ENCODE measurements at regions not wholly inside any gene's neighbourhood (a gene's known extent, or its start where the extent isn't known, plus 50 kb on each side); places are given as distances from the start of the nearest gene placed in this dataset.
"Not testable (repeated sequence)": the region's sequence is repeated elsewhere in the genome, so short reads cannot be mapped to it uniquely, and the experiment has no call there.

DNA sequence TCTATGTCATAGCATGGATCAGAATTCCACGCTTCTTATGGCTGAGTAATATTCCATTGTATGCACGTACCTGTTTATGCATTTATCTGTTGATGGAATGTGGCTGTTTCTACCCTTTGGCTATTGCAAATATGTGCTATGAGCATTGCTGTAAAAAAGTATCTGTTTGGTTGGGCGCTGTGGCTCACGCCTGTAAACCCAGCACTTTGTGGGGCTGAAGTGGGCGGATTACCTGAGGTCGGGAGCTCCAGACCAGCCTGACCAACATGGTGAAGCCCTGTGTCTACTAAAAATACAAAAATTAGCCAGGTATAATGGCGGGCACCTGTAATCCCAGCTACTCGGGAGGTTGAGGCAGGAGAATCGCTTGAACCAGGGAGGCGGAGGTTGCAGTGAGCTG lies 182.4 kb downstream of the BCAS1 start:
- Histone ChIP-seq H3K4me1 (peaks cover 0 to 6% (median 0%) of the 10 kb centered on the region in 4 donors), H3K9me3 (peaks cover 0 to 5% (median 0%) of the 10 kb centered on the region in 3 donors), H3K4me3 (no peak overlapping the region), H3K27me3 (no peaks in the 10 kb centered on the region), H3K27ac (no peak overlapping the region), H3K36me3 (no peaks in the 10 kb centered on the region)
- intact Hi-C loops (cut with DNase I; ENCODE audit: low total_unique reads), result no loop called here
- TF ChIP-seq, protein P1, sequence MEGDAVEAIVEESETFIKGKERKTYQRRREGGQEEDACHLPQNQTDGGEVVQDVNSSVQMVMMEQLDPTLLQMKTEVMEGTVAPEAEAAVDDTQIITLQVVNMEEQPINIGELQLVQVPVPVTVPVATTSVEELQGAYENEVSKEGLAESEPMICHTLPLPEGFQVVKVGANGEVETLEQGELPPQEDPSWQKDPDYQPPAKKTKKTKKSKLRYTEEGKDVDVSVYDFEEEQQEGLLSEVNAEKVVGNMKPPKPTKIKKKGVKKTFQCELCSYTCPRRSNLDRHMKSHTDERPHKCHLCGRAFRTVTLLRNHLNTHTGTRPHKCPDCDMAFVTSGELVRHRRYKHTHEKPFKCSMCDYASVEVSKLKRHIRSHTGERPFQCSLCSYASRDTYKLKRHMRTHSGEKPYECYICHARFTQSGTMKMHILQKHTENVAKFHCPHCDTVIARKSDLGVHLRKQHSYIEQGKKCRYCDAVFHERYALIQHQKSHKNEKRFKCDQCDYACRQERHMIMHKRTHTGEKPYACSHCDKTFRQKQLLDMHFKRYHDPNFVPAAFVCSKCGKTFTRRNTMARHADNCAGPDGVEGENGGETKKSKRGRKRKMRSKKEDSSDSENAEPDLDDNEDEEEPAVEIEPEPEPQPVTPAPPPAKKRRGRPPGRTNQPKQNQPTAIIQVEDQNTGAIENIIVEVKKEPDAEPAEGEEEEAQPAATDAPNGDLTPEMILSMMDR (IDR thresholded peaks at IDR 0.05), result no peak
- DNase-seq, result no peak

DNA sequence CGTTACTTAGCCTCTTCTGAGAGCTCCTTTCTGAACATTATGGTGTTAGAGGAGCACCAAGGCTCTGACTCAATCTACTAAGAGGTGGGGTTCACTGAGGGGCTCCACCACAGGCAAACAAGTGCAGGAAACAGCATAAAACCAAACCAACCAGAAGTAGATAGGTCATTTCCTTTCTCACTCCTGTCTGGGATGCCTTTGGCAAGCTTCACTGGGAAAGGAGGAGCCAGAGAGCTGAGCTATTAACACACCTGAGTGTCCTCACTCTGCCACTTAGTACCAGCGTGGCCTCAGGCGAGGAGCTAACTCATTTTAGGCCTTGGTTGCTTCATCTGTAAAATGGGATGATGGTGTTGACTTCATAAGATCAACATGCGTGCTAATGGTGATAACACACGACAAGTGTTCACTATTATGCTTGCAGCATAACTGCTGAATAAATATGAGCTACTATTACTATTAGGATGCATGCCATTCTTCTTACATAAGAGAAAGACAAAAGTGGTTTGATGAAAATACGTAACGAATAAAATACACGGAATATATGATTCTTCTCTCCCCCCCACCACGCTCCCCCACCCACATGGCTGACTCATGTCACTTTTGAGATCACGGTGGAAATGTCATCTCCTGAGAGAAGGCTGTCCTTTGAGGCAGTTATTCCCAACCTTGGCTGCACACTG lies 185.4 kb downstream of the BCAS1 start:
- no peak overlapping the region for H3K27ac ChIP-seq
- TF ChIP-seq, protein P1 (IDR thresholded peaks at IDR 0.05), result no peak
- H3K36me3 ChIP-seq, result no peaks in the 10 kb centered on the region
- no peaks in the 10 kb centered on the region for H3K27me3 ChIP-seq
- H3K4me3 ChIP-seq, result no peak overlapping the region
- peaks cover 0 to 6% (median 0%) of the 10 kb centered on the region in 4 donors for H3K4me1 ChIP-seq
- intact Hi-C loops (cut with DNase I; ENCODE audit: low total_unique reads), result no loop called here
- no peak for DNase-seq
- no peaks in the 10 kb centered on the region for H3K9me3 ChIP-seq

DNA sequence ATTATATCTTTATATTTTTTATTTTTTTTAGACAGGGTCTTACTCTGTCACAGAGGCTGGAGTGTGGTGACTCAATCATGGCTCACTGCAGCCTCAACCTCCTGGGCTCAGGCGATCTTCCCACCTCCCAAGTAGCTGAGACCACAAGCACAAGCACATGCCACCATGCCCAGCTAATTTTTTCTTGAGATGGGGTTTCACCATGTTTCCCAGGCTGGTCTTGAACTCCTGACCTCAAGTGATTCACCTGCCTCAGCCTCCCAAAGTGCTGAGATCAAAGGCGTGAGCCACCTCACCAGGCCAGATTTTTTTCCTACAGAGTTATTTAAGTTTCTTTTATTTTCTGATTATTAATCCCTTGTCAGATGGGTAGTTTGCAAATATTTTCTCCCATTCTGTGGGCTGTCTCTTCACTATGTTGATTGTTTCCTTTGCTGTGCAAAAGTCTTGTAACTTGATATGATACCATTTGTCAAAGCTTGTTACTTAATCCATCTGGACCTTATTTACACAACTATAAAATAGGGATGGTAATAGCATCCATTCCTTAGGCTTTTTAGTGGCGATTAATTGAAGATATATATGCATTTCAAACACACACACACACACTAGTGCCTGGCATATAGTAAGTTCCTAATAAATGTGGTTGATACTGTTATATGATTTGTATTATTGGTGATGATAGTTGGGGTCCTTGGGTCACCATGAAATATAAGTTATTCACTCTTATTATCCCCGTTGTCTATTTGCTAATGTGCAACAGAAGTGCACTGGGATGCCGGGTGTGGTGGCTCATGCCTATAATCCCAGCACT lies 187.1 kb downstream of the BCAS1 start:
- Histone ChIP-seq H3K4me3 (no peak overlapping the region), H3K4me1 (no peaks in the 10 kb centered on the region), H3K27ac (no peak overlapping the region), H3K36me3 (no peaks in the 10 kb centered on the region), H3K27me3 (no peaks in the 10 kb centered on the region), H3K9me3 (no peaks in the 10 kb centered on the region)
- intact Hi-C loops (cut with DNase I; ENCODE audit: low total_unique reads), result no loop called here
- no peak for DNase-seq
- TF ChIP-seq, protein P1 (IDR thresholded peaks at IDR 0.05), result no peak

DNA sequence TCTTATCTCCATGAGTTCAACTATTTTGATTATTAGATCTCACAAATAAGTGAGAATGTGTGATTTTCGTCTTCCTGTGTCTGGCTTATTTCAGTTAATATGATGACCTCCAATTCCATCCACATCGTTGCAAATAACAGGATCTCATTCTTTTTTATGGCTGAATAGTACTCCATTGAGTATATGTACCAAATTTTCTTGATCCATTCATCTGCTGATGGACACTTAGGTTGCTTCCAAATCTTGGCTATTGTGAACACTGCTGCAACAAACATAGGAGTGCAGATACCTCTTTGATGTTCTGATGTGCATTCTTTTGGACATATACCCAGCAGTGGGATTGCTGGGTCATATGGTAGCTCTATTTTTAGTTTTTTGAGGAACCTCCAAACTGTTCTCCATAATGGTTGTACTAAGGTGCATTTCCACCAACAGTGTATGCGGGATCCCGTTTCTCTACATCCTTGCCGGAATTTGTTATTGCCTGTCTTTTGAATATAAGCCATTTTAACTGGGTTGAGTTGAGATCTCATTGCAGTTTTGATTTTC lies 187.9 kb downstream of the BCAS1 start:
- DNase-seq; H3K4me3 ChIP-seq; intact Hi-C loops (cut with DNase I; ENCODE audit: low total_unique reads); H3K36me3 ChIP-seq; H3K27me3 ChIP-seq; H3K4me1 ChIP-seq; H3K27ac ChIP-seq; H3K9me3 ChIP-seq: not testable (repeated sequence)

DNA sequence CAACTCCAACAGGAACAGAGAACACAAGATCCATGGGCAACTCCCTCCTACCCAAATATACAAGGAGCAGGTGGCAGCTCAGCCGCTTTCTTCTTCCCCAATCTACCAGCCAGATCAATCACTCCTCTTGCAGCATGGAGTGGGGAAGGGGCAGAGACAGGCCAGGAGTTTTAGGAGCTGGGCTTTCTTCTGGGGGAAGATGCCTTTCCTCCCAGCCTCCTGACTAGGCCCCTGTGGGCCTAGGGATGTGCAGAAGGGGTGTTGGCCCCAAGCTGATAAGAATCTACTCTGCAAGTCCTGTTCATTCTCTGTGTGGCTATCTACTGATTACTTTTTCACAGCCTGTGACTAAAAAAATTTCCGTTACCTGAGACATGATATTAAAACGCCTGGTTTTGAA lies 189.0 kb downstream of the BCAS1 start:
- intact Hi-C loops (cut with DNase I; ENCODE audit: low total_unique reads), result no loop called here
- Histone ChIP-seq H3K4me3 (no peak overlapping the region), H3K9me3 (no peaks in the 10 kb centered on the region), H3K27ac (no peak overlapping the region), H3K4me1 (no peaks in the 10 kb centered on the region), H3K36me3 (no peaks in the 10 kb centered on the region), H3K27me3 (no peaks in the 10 kb centered on the region)
- DNase-seq, result no peak
- TF ChIP-seq, protein P1 (IDR thresholded peaks at IDR 0.05), result no peak

DNA sequence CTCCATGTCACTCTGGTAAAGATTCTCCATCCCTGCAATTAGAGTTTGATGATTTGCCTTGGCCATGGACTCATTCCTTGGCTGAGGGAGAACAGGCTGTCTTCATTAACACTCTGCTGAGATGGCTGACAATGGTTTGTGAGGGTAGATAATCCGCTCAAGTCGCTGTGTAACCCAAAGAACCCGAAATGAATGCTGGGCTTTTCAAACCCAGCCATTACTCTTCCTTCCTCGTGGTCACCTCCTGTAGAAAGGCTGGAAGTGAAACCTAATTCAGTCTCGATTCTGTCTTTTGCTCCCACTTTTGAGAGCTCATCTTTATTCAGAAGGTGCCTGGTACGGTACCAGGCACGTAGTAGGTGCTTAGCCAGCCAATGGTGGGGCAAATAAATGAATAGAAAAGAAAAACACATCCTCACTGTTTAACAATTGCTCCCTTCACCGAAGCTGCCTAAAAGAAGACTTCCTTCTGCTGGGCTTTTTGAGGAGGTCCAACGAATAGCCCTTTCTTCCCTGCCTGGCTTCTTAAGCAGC lies 190.2 kb downstream of the BCAS1 start:
- Histone ChIP-seq H3K4me3 (no peak overlapping the region), H3K27me3 (no peaks in the 10 kb centered on the region), H3K4me1 (no peaks in the 10 kb centered on the region), H3K27ac (no peak overlapping the region), H3K9me3 (no peaks in the 10 kb centered on the region), H3K36me3 (no peaks in the 10 kb centered on the region)
- TF ChIP-seq, protein P1 (IDR thresholded peaks at IDR 0.05), result no peak
- intact Hi-C loops (cut with DNase I; ENCODE audit: low total_unique reads), result no loop called here
- DNase-seq, result no peak
